IMR-90 (cell line): ENCODE measurements at regions not wholly inside any gene's neighbourhood (a gene's known extent, or its start where the extent isn't known, plus 50 kb on each side); places are given as distances from the start of the nearest gene placed in this dataset.

Experiments
- ATAC-seq: fragments of 200-7000 bp; cut with Tn5 transposase; 2 replicates; pipeline ENCODE4 v1.9.1; 2020; ENCODE audit warnings: low read depth, mild to moderate bottlenecking, moderate library complexity
- BruUV-seq: library from RNA; stranded (reverse); fragments of 400-500 nt; replicated peaks from 2 replicates; lab custom pipeline; 2021; lab: Mats Ljungman, UMichigan
- CTCF ChIA-PET: fragments of 300-600 bp; formaldehyde crosslinking; extraction: SDS; loops from one replicate; lab custom pipeline; 2021; ENCODE audit warnings: antibody characterized with exemption; lab: Yijun Ruan, JAX
- POLR2A ChIA-PET: fragments of 300-600 bp; sonication (Branson Sonifier 250); formaldehyde crosslinking; loops from one replicate; lab custom pipeline; 2022; ENCODE audit warnings: antibody characterized with exemption; ENCODE audit not compliant: unreplicated experiment; lab: Charles Lee
- DNase-seq: peaks from one replicate; pipeline ENCODE4 v3.0.0; 2013
- H2AFZ ChIP-seq: replicated peaks from 2 replicates; pipeline ENCODE3; 2013; ENCODE audit warnings: low read length, mild to moderate bottlenecking; ENCODE audit not compliant: poor library complexity
- H2AK5ac ChIP-seq: 2 replicates; pipeline ENCODE4 v1.6.1; 2013; ENCODE audit warnings: low read depth, low read length, inconsistent platforms
- H2AK9ac ChIP-seq: replicated peaks from 2 replicates; pipeline ENCODE3; 2013; ENCODE audit warnings: mild to moderate bottlenecking, low read depth, low read length, moderate library complexity; ENCODE audit not compliant: poor library complexity
- H2BK120ac ChIP-seq: 2 replicates; pipeline ENCODE4 v1.6.1; 2013; ENCODE audit warnings: low read depth, low read length, inconsistent platforms
- H2BK15ac ChIP-seq: 3 replicates; pipeline ENCODE4 v1.6.1; 2013; ENCODE audit warnings: low read depth, low read length, inconsistent platforms
- H2BK20ac ChIP-seq: 2 replicates; pipeline ENCODE4 v1.6.1; 2013; ENCODE audit warnings: low read depth, mild to moderate bottlenecking, inconsistent platforms, low read length, moderate library complexity
- H2BK5ac ChIP-seq: 2 replicates; pipeline ENCODE4 v1.6.1; 2013; ENCODE audit warnings: mild to moderate bottlenecking, low read depth, low read length, inconsistent platforms; ENCODE audit not compliant: poor library complexity, severe bottlenecking
- H3K14ac ChIP-seq: replicated peaks from 2 replicates; pipeline ENCODE4 v1.6.1; 2013; ENCODE audit warnings: low read depth, low read length, inconsistent platforms
- H3K18ac ChIP-seq: 2 replicates; pipeline ENCODE4 v1.6.1; 2013; ENCODE audit warnings: low read depth, low read length, control low read depth
- H3K23ac ChIP-seq: 2 replicates; pipeline ENCODE4 v1.6.1; 2013; ENCODE audit warnings: low read depth, low read length, inconsistent platforms
- H3K27ac ChIP-seq: 2 replicates; pipeline ENCODE4 v1.5.1; 2013; ENCODE audit warnings: mild to moderate bottlenecking, control low read depth, low read length; ENCODE audit not compliant: insufficient read depth
- H3K27me3 ChIP-seq: 2 replicates; pipeline ENCODE4 v1.6.1; 2013; ENCODE audit warnings: low read length; ENCODE audit not compliant: control insufficient read depth, insufficient read depth
- H3K36me3 ChIP-seq: 2 replicates; pipeline ENCODE4 v1.6.1; 2013; ENCODE audit warnings: low read length, mixed read lengths; ENCODE audit not compliant: control insufficient read depth, insufficient read depth
- H3K4ac ChIP-seq: 2 replicates; pipeline ENCODE4 v1.6.1; 2013; ENCODE audit warnings: low read depth, low read length, inconsistent platforms
- H3K4me1 ChIP-seq: 2 replicates; pipeline ENCODE4 v1.6.1; 2013; ENCODE audit warnings: low read length, mixed read lengths; ENCODE audit not compliant: control insufficient read depth, insufficient read depth
- H3K4me2 ChIP-seq: 2 replicates; pipeline ENCODE4 v1.6.1; 2013; ENCODE audit warnings: low read depth, mild to moderate bottlenecking, control low read depth, low read length, moderate library complexity
- H3K4me3 ChIP-seq: 2 replicates; pipeline ENCODE4 v1.5.1; 2013; ENCODE audit warnings: low read depth, mild to moderate bottlenecking, control low read depth, low read length, moderate library complexity; ENCODE audit not compliant: insufficient read depth
- H3K56ac ChIP-seq: 2 replicates; pipeline ENCODE4 v1.6.1; 2013; ENCODE audit warnings: low read length, inconsistent platforms; ENCODE audit not compliant: insufficient read depth; ENCODE audit errors: extremely low read depth
- H3K79me1 ChIP-seq, 2 experiments: 2 replicates each; pipeline ENCODE4 v1.6.1; 2013; ENCODE audit warnings: low read length in 2 of 2, inconsistent platforms in 1 of 2, low read depth in 1 of 2
- H3K9ac ChIP-seq: 2 replicates; pipeline ENCODE4 v1.6.1; 2013; ENCODE audit warnings: low read depth, low read length, control low read depth
- H3K9me1 ChIP-seq: 2 replicates; pipeline ENCODE4 v1.6.1; 2013; ENCODE audit warnings: low read length, inconsistent platforms; ENCODE audit not compliant: insufficient read depth
- H3K9me3 ChIP-seq: 2 replicates; pipeline ENCODE4 v1.6.1; 2013; ENCODE audit warnings: low read length; ENCODE audit not compliant: control insufficient read depth, insufficient read depth
- H4K20me1 ChIP-seq: 2 replicates; pipeline ENCODE4 v1.6.1; 2013; ENCODE audit warnings: low read length, inconsistent platforms; ENCODE audit not compliant: insufficient read depth
- H4K5ac ChIP-seq: 2 replicates; pipeline ENCODE4 v1.6.1; 2013; ENCODE audit warnings: mild to moderate bottlenecking, low read depth, low read length, control low read depth
- H4K8ac ChIP-seq, 2 experiments: 2 replicates each; pipeline ENCODE4 v1.6.1; 2013; ENCODE audit warnings: low read depth in 2 of 2, low read length in 2 of 2, control low read depth in 1 of 2, inconsistent platforms in 1 of 2
- H4K91ac ChIP-seq: 2 replicates; pipeline ENCODE4 v1.6.1; 2013; ENCODE audit warnings: low read depth, low read length, inconsistent platforms; ENCODE audit not compliant: insufficient read depth
- BHLHE40 ChIP-seq: fragments of 150-350 bp; IDR thresholded peaks from 2 replicates; pipeline ENCODE4 v1.6.1; 2016; ENCODE audit warnings: mild to moderate bottlenecking, low read depth, low read length
- CEBPB ChIP-seq: IDR thresholded peaks from 2 replicates; pipeline ENCODE4 v1.6.1; 2012; ENCODE audit warnings: low read depth, low read length, improper control_type of control experiment
- CHD1 ChIP-seq: IDR thresholded peaks from 2 replicates; pipeline ENCODE4 v1.6.1; 2012; ENCODE audit warnings: low read depth, low read length, improper control_type of control experiment
- FOS ChIP-seq: fragments of 150-350 bp; IDR thresholded peaks from 2 replicates; pipeline ENCODE4 v1.6.1; 2016; ENCODE audit warnings: low read depth, low read length
- MAFK ChIP-seq: IDR thresholded peaks from 2 replicates; pipeline ENCODE4 v1.6.1; 2012; ENCODE audit warnings: low read depth, low read length, improper control_type of control experiment
- MAZ ChIP-seq: IDR thresholded peaks from 2 replicates; pipeline ENCODE4 v1.6.1; 2012; ENCODE audit warnings: low read depth, mild to moderate bottlenecking, low read length, improper control_type of control experiment, moderate library complexity, borderline replicate concordance
- MXI1 ChIP-seq: IDR thresholded peaks from 2 replicates; pipeline ENCODE4 v1.6.1; 2012; ENCODE audit warnings: low read depth, mild to moderate bottlenecking, low read length, moderate library complexity, borderline replicate concordance
- NFE2L2 ChIP-seq: fragments of 150-350 bp; IDR thresholded peaks from 2 replicates; pipeline ENCODE4 v1.6.1; 2016; ENCODE audit warnings: low read depth, mild to moderate bottlenecking, low read length
- POLR2A ChIP-seq: IDR thresholded peaks from 2 replicates; pipeline ENCODE4 v1.6.1; 2012; ENCODE audit warnings: mild to moderate bottlenecking, low read depth, low read length
- RAD21 ChIP-seq: IDR thresholded peaks from 2 replicates; pipeline ENCODE4 v1.6.1; 2012; ENCODE audit warnings: low read length, improper control_type of control experiment
- RCOR1 ChIP-seq: IDR thresholded peaks from 2 replicates; pipeline ENCODE4 v1.6.1; 2012; ENCODE audit warnings: mild to moderate bottlenecking, low read length, improper control_type of control experiment; ENCODE audit not compliant: insufficient replicate concordance
- RFX5 ChIP-seq: IDR thresholded peaks from 2 replicates; pipeline ENCODE4 v1.8.0; 2012; ENCODE audit warnings: low read depth, mild to moderate bottlenecking, low read length, moderate library complexity
- SMC3 ChIP-seq: fragments of 150-350 bp; IDR thresholded peaks from 2 replicates; pipeline ENCODE4 v1.6.1; 2016; ENCODE audit warnings: low read depth, mild to moderate bottlenecking, antibody characterized with exemption, low read length, moderate library complexity
- WGBS, 2 experiments: methylation state at CpG; one replicate each; pipeline versions ENCODE4 v1.1.5 to v1.1.7; 2013; ENCODE audit warnings: missing lambda C conversion rate in 2 of 2; ENCODE audit not compliant: insufficient read length in 1 of 2; ENCODE audit errors: extremely low coverage in 2 of 2; 5-methylcytosine and 5-hydroxymethylcytosine counted together
- dilution Hi-C: fragments of 300-500 bp; cut with HindIII; formaldehyde crosslinking; loops from one replicate; pipeline ENCODE4 v1.14.3; 2018; ENCODE audit warnings: low sequenced_read_pairs; ENCODE audit not compliant: unreplicated experiment
- in situ Hi-C: fragments of 300-500 bp; cut with MboI; formaldehyde crosslinking; loops from 3 replicates; pipeline ENCODE4 v1.14.3; 2019; ENCODE audit warnings: low sequenced_read_pairs, inconsistent platforms, mixed read lengths
- intact Hi-C: fragments of 100-400 bp; cut with micrococcal nuclease; formaldehyde crosslinking; loops from 2 replicates; pipeline ENCODE4 v1.10.0; 2022
- TF ChIP-seq, protein P1 (sequence below): fragments of 150-350 bp; IDR thresholded peaks from 2 replicates; pipeline ENCODE4 v1.6.1; 2016; ENCODE audit warnings: low read depth, mild to moderate bottlenecking, low read length, moderate library complexity, borderline replicate concordance
- TF ChIP-seq, protein P2 (sequence below): conservative IDR thresholded peaks from 2 replicates; pipeline ENCODE4 v1.5.1; 2012; ENCODE audit warnings: mild to moderate bottlenecking, low read depth, low read length, improper control_type of control experiment
- TF ChIP-seq, protein P3 (sequence below): fragments of 150-350 bp; IDR thresholded peaks from 2 replicates; pipeline ENCODE4 v1.6.1; 2017; ENCODE audit warnings: mild to moderate bottlenecking, antibody characterized with exemption, low read length, low read depth

DNA sequence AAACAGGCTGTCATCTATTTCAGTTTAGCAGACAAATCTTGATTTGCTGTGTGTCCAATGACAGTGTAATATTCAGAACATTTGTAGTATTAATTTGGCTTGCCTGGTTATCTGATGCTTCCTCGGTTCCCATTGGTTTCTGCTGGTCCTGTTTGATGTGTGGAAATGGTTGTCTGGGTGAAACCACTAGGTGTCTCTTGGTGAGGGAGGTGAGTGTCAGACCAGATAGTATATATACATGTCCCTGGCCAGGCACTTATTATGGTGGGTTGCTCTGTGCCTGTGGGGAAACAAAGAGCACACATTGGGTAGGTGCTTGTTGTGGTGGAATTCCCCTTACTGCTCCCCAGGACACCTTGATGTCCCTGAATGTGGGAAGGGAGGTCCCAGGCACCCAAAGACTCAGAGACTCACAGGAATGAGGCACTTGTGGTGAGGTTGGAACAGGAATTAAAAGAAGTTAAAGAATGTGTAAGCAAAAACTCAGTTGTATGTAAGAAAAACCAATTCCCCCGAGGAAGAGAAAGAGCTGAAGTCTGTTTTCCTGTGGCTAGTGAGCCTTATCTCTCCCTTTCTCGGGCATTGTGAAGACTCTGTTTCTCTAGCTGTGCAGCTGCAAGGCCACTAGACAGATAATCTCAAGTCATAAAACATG, 1519.1 kb downstream of the BRINP3 start:
- POLR2A ChIA-PET = no interaction called here
- DNase-seq = peak; percentile 33
- H3K56ac ChIP-seq = no peak overlapping the region
- 0 out of 3 replicates have a peak overlapping the region, but pooled peaks have one; percentile 48 for H2BK15ac ChIP-seq
- H3K18ac ChIP-seq = peak overlapping the region; percentile 20; the same call in 1 of the 2 replicates
- peaks cover 6% of the 10 kb centered on the region; the same call in 1 of the 2 replicates for H3K4me1 ChIP-seq
- H2BK5ac ChIP-seq = no peak overlapping the region
- H2AK5ac ChIP-seq = no peak overlapping the region; the same call in 1 of the 2 replicates
- H3K23ac ChIP-seq = no peak overlapping the region
- H3K9me1 ChIP-seq = no peaks in the 10 kb centered on the region
- H3K4me2 ChIP-seq = no peak overlapping the region
- BruUV-seq = no TSS peak
- H4K20me1 ChIP-seq = no peaks in the 10 kb centered on the region
- peak overlapping the region; percentile 52; the same call in 1 of the 2 replicates for H3K14ac ChIP-seq
- H4K5ac ChIP-seq = no peak overlapping the region
- no peaks in the 10 kb centered on the region for H3K79me1 ChIP-seq
- no peaks in the 10 kb centered on the region for H3K9me3 ChIP-seq
- peak overlapping the region; percentile 98 for H2BK20ac ChIP-seq
- H2AFZ ChIP-seq = peak overlapping the region; percentile 5
- no peaks in the 10 kb centered on the region for H3K27me3 ChIP-seq
- WGBS, 2 experiments = 83% methylated on average over 1 of the region's 3 CpGs; no CpG with 5 or more reads in 1 of the 2 experiments
- peak overlapping the region in 1 of 2 experiments; percentile 47; a peak in 1 of 4 replicates for H4K8ac ChIP-seq
- H3K9ac ChIP-seq = no peak overlapping the region
- dilution Hi-C loops = no loop called here
- intact Hi-C loops = no loop called here
- TF ChIP-seq MXI1 = no peak
- no peak for TF ChIP-seq MAZ
- no peak for TF ChIP-seq RFX5
- TF ChIP-seq NFE2L2 = no peak
- TF ChIP-seq, protein P1, sequence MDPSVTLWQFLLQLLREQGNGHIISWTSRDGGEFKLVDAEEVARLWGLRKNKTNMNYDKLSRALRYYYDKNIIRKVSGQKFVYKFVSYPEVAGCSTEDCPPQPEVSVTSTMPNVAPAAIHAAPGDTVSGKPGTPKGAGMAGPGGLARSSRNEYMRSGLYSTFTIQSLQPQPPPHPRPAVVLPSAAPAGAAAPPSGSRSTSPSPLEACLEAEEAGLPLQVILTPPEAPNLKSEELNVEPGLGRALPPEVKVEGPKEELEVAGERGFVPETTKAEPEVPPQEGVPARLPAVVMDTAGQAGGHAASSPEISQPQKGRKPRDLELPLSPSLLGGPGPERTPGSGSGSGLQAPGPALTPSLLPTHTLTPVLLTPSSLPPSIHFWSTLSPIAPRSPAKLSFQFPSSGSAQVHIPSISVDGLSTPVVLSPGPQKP = no peak
- no peak for TF ChIP-seq RCOR1
- TF ChIP-seq MAFK = no peak
- TF ChIP-seq BHLHE40 = no peak
- TF ChIP-seq RAD21 = no peak
- TF ChIP-seq, protein P2, sequence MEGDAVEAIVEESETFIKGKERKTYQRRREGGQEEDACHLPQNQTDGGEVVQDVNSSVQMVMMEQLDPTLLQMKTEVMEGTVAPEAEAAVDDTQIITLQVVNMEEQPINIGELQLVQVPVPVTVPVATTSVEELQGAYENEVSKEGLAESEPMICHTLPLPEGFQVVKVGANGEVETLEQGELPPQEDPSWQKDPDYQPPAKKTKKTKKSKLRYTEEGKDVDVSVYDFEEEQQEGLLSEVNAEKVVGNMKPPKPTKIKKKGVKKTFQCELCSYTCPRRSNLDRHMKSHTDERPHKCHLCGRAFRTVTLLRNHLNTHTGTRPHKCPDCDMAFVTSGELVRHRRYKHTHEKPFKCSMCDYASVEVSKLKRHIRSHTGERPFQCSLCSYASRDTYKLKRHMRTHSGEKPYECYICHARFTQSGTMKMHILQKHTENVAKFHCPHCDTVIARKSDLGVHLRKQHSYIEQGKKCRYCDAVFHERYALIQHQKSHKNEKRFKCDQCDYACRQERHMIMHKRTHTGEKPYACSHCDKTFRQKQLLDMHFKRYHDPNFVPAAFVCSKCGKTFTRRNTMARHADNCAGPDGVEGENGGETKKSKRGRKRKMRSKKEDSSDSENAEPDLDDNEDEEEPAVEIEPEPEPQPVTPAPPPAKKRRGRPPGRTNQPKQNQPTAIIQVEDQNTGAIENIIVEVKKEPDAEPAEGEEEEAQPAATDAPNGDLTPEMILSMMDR = no peak
- no peak for TF ChIP-seq POLR2A
- no peak for TF ChIP-seq CEBPB
- TF ChIP-seq FOS = no peak
- TF ChIP-seq, protein P3, sequence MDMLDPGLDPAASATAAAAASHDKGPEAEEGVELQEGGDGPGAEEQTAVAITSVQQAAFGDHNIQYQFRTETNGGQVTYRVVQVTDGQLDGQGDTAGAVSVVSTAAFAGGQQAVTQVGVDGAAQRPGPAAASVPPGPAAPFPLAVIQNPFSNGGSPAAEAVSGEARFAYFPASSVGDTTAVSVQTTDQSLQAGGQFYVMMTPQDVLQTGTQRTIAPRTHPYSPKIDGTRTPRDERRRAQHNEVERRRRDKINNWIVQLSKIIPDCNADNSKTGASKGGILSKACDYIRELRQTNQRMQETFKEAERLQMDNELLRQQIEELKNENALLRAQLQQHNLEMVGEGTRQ = no peak
- TF ChIP-seq SMC3 = no peak
- no peak for TF ChIP-seq CHD1
- H3K36me3 ChIP-seq = no peaks in the 10 kb centered on the region
- CTCF ChIA-PET = no interaction called here
- H3K4me3 ChIP-seq = no peak overlapping the region
- H3K4ac ChIP-seq = peak overlapping the region; percentile 83
- in situ Hi-C loops = no loop called here
- no peak overlapping the region for H2AK9ac ChIP-seq
- ATAC-seq = peak; percentile 79
- H3K27ac ChIP-seq = no peak overlapping the region
- H4K91ac ChIP-seq = peak overlapping the region; percentile 70; the same call in 1 of the 2 replicates
- peak overlapping the region; percentile 80 for H2BK120ac ChIP-seq
